H4 (cell line): ENCODE measurements at regions not wholly inside any gene's neighbourhood (a gene's known extent, or its start where the extent isn't known, plus 50 kb on each side); places are given as distances from the start of the nearest gene placed in this dataset.

Experiments used
- DNase-seq: peaks from one replicate; pipeline ENCODE4 v3.0.0-alpha.2; 2015; ENCODE audit warnings: low spot score

DNA sequence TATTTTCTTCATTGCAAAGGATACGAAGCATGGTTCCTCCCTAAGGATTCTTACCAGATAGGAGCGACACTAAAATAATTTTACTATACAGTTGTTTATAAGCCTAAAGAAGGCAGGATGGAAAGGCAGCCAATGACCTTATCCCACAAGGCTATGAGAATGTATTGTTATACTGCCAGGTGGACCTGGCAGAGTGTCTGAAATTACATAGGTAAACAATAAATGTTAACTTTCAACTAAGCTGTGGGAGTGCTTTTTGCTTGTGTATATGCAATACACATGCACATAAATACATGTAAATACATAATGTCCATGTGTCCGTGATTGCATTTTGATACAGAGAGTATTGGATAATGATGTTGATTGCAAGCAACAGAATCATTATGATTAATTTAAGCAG lies 850.6 kb downstream of the CENPC start:
- DNase-seq, result no peak

DNA sequence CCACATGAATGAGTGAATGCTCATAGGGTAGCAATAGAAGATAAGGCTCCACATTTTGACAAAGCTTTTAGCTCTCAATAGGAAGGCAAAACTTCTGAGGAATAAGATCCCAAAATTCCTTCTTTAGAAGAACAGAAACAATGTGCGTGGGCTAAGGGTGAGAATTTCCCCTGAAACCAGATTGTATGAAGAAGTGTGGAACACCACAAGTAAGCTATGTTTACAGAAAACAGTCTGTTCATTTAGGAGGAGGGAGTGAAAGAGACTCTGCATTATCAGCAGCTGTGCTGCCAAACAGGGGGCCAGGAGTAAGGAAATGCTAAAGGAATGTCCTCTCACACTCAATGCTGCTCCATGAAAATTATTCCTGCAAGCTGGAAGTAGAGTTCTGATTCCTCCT lies 851.6 kb downstream of the CENPC start:
- peak; percentile 9 for DNase-seq

- DNase-seq, result peak; percentile 8
These were observed 854.2 kb downstream of the CENPC start for GRCh38 chr4:66691101-66691500.

DNA sequence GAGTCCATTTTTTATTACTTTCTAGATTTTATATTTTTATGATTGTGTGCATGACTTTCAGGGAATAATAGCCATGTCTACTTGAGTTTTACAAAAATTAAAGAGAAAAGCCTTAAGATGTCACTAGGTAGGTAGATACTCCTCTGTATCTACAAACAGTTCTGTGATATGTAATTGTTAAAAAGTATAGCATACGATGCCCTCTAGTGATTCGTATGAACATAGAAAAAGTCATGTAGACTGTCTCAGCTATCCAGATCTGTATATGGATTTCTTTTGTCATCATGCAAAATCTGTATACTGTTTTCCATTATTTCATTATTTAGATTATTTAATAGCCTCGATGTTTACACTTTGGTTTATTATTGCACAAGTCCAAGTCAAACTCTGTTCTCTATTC lies 856.6 kb downstream of the CENPC start:
- DNase-seq, result peak; percentile 73

DNA sequence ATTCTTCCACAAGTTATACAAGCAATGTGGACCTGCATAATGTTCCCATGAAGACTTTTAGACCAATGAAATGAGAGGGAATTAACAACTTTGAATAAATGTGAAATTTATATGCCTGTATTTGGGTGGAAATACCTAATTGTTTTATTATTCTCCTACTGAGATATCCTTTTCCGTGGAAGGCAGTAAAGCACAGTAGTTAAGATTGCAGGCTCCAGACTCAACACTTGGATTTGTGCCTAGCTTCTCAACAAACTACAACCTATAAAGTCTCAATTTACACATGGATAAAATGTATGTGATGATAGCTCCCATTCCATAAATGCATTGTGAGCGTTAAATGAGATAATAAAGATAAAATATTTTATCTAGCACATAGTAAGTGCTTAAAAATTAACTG lies 857.8 kb downstream of the CENPC start:
- DNase-seq, result no peak

GRCh38 chr4:66681962-66682361 lies 863.3 kb downstream of the CENPC start:
- DNase-seq, result peak; percentile 59

- DNase-seq, result no peak
These were observed 878.1 kb downstream of the CENPC start for GRCh38 chr4:66667249-66667648.

- no peak for DNase-seq
These were observed 882.7 kb downstream of the CENPC start for GRCh38 chr4:66662620-66663019.

DNA sequence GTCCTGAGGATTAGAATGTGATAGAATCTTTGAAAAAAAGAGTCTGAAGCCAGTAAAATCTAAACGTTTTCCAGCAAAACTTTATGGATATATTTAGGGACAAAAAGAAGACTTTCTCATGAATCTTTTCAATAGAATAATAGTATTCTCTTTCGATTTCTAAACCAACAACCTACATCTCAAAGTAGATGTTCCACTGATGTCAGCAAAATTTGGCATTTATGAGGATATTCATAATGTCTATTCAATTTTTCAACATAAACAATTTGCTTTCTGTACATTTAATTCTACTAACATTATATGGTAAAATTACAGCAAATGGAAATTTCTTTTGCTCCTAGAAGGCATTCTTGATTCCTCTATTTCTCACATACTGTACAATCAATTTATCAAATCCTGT lies 886.5 kb downstream of the CENPC start:
- no peak for DNase-seq

- DNase-seq, result no peak
These were observed 889.8 kb downstream of the CENPC start for GRCh38 chr4:66655505-66655904.

DNA sequence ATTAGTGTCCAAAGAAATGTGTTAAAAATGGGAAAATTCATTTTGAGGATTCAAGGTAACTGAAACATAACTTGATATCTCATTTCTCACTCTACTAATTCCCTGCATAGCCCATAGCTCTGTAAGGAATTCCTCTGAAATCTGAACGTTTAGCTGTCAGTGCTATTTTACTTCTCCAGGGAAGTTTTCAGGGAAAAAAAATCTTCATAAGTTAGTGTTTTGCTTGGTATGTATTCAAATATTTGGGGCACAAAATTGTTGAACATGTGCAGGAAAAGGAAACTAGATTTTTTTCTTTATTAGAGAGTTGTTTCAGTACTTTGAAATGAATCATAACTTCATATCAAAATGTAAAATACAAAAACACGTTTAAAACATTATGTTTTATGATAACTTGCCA lies 891.4 kb downstream of the CENPC start:
- no peak for DNase-seq

DNA sequence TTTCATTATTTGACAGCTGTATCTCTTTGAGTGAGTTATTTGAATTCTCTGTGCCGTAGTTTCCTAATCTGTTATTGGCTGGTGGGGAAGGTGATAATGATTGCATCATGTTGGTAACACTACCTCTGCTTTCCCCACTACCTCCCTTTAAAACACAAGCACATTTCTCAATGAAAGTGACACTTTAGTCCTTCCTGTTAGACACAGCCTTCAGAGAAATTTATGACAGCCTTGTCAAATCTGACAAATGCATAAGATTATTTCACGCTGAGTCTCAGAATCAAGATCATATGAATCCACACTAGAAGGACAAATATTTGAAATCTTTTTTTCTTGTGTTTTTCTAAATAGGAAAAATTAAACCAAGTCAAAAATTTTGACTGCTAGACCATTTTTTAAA lies 896.1 kb downstream of the CENPC start:
- no peak for DNase-seq

GRCh38 chr4:66647926-66648325 lies 897.4 kb downstream of the CENPC start:
- no peak for DNase-seq

DNA sequence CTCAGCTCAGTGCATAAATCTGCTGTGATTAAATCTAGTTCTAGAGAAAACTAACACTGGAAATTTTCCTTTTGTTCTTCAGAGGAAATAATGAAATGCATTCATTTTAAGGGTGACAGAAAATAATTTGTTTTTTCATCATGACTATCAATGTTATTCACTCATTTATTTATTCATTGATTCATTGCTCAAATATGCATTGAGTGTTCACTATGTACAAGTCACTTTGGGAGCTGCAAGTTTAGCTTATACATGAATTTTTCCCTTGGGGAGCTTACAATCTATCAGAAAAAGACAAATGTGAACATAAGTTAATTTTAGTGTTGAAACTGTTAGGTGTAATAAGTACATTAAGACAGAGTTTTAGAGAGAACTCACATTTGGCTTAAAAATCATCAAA lies 897.8 kb downstream of the CENPC start:
- DNase-seq, result no peak

GRCh38 chr4:66640233-66640990 lies 904.9 kb downstream of the CENPC start:
- DNase-seq, result no peak

GRCh38 chr4:66639361-66639760 lies 905.9 kb downstream of the CENPC start:
- no peak for DNase-seq

DNA sequence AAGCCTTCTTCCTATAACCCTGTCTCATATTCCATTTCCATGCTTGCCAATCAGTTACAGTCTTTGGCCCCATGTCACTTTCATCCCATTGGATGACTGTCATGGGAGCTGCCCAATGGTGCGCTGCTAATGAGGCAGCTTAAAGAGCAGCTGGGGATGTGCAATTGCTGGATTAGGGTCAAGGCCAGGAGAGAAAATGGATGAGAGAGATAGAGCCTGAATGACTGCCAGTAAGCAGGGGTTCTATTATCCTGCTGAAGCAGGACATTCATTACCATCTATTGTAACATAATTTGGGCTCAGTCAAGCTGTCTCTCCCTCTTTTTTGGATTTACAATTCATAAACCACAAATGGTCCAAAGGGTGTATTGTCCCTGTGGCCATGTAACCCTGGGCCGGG lies 909.0 kb downstream of the CENPC start:
- DNase-seq, result no peak

DNA sequence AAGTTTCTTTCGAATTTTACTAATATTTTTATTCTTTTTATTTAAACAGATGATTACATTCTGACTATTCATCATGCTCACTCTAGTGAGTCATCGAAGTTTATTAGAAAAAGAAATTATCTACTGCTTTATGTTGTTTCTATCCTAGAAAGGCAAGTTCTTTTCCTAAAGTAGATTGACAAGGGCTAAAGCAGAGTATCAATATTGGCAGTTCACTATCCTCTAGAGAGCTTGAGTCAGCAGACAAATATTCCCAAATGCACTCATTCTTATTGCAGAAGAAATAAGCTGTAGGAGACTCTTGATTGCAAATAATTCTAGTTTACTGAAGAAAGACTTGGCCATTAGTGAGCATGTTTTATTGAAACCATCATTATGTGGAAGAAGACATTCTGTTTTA lies 911.8 kb downstream of the CENPC start:
- DNase-seq, result no peak

DNA sequence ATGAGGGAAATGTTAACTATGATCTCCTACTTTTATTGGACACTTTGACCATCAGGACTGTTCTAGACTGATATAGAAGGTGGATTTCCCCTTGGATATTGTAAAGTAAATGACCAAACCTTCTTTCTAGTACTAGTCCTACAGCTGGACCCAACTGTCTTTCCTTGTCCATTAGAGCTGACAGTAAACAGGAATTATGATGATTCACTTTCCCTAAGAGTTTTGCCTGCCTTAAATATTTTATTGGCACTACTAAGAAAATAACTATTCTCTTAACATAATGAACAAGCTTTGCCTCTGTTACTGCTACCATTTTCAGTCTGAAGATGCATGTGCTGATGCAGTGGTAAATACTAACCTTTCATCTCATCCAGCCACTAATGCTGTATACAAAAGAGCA lies 915.4 kb downstream of the CENPC start:
- no peak for DNase-seq

- DNase-seq, result no peak
These were observed 917.2 kb downstream of the CENPC start for GRCh38 chr4:66628146-66628545.

GRCh38 chr4:66625480-66625879 lies 919.8 kb downstream of the CENPC start:
- no peak for DNase-seq

DNA sequence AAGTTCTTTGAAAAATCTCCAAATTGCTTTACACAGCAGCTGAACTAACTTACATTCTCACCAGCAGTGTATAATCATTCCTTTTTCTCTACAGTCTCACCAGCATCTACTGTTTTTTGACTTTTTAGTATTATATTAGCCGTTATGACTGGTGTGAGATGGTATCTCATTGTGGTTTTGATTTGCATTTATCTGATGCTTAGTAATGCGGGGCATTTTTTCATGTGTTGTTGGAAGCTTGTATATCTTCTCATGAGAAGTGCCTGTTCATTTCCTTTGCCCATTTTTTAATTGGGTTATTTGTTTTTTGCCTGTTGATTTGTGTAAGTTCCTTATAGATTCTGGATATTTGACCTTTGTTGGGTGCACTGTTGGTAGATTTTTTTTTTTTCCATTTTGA lies 931.7 kb downstream of the CENPC start:
- DNase-seq, result no peak

DNA sequence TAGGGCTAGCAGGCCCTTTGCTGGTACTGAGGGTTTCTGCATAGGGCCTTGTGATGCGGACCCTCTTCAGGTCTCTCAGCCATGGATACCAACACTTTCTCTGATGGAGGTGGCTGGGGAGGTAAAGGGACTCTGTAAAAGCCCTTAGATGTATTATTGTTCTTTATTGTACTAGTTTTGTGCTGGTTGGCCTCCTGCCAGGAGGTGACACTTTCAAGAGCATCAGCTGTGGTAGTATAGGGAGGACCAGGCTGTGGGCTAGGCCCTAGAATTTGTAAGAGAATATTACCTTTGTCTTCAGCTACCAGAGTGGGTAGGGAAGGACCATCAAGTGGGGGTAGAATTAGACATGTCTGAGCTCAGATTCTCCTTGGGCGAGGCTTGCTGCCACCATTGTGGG lies 936.3 kb downstream of the CENPC start:
- DNase-seq, result no peak

DNA sequence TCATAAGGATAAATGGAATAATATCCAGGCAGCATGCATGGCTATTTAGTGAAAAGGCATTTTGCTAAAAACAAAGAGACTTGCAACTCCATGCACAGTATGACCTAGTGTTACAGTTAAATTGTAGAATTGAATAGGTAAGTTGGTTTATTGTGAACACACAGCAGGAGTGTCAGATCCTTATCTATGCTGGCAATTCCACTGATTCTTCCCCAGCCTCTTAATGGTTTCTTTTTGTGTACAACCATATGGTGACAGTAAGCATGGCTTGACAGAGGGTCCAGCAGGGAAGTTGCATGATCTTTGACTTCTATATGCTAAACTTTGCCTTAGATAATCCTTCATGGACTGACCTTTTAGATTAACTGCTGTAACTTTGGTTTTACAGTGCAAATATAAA lies 936.6 kb upstream of the EPHA5 start:
- DNase-seq, result no peak
